GM06990 (cell line): ENCODE measurements at regions not wholly inside any gene's neighbourhood (a gene's known extent, or its start where the extent isn't known, plus 50 kb on each side); places are given as distances from the start of the nearest gene placed in this dataset.
"Not testable (repeated sequence)": the region's sequence is repeated elsewhere in the genome, so short reads cannot be mapped to it uniquely, and the experiment has no call there.

Experiments
- DNase-seq: peaks from one replicate; pipeline ENCODE4 v3.0.0-alpha.2; 2011; ENCODE audit not compliant: insufficient read length; ENCODE audit errors: extremely low read depth
- H3K27me3 ChIP-seq: replicated peaks from 2 replicates; pipeline ENCODE4 v1.6.0; 2011; ENCODE audit warnings: low read length; ENCODE audit not compliant: control insufficient read depth, insufficient read depth
- H3K36me3 ChIP-seq: 2 replicates; pipeline ENCODE4 v1.5.1; 2011; ENCODE audit warnings: low read length; ENCODE audit not compliant: control insufficient read depth, insufficient read depth
- H3K4me3 ChIP-seq: replicated peaks from 2 replicates; pipeline ENCODE4 v1.5.1; 2011; ENCODE audit warnings: low read depth, mild to moderate bottlenecking, control low read depth, low read length
- CTCF ChIP-seq: IDR thresholded peaks from 2 replicates; pipeline ENCODE4 v1.5.1; 2011; ENCODE audit warnings: low read length, control low read depth, mild to moderate bottlenecking, inconsistent platforms; ENCODE audit not compliant: insufficient read depth, poor library complexity, severe bottlenecking

GRCh38 chr5:2155556-2155955 lies 272.8 kb upstream of the IRX4 start:
- DNase-seq: no peak
- Histone ChIP-seq H3K27me3 (no peaks in the 10 kb centered on the region; the same call in 1 of the 2 replicates), H3K36me3 (no peaks in the 10 kb centered on the region), H3K4me3 (no peak overlapping the region)
- TF ChIP-seq CTCF: no peak

GRCh38 chr5:2153802-2154201 lies 271.1 kb upstream of the IRX4 start:
- TF ChIP-seq CTCF: no peak
- Histone ChIP-seq H3K27me3 (no peaks in the 10 kb centered on the region; the same call in 1 of the 2 replicates), H3K36me3 (no peaks in the 10 kb centered on the region), H3K4me3 (no peak overlapping the region)
- no peak for DNase-seq

- TF ChIP-seq CTCF: no peak
- Histone ChIP-seq H3K36me3 (no peaks in the 10 kb centered on the region), H3K4me3 (no peak overlapping the region), H3K27me3 (no peaks in the 10 kb centered on the region; the same call in 1 of the 2 replicates)
- DNase-seq: no peak
Measured at GRCh38 chr5:2153350-2153749, 270.6 kb upstream of the IRX4 start.

- TF ChIP-seq CTCF: peak; percentile 51
- not testable (repeated sequence) for H3K36me3 ChIP-seq, H3K4me3 ChIP-seq, DNase-seq, H3K27me3 ChIP-seq
Measured at GRCh38 chr5:2151301-2151888, 268.7 kb upstream of the IRX4 start.

GRCh38 chr5:2149195-2149539 lies 266.4 kb upstream of the IRX4 start:
- DNase-seq: no peak
- Histone ChIP-seq H3K4me3 (no peak overlapping the region), H3K36me3 (no peaks in the 10 kb centered on the region), H3K27me3 (no peaks in the 10 kb centered on the region)
- no peak for TF ChIP-seq CTCF
